Urothelium cell line (cell line): ENCODE measurements at regions not wholly inside any gene's neighbourhood (a gene's known extent, or its start where the extent isn't known, plus 50 kb on each side); places are given as distances from the start of the nearest gene placed in this dataset.

Experiments
- DNase-seq: peaks from one replicate; pipeline ENCODE4 v3.0.0; 2011; ENCODE audit warnings: low spot score, mixed read lengths
- FAIRE-seq: peaks from 2 replicates; lab custom pipeline; 2011; peaks lifted over from hg19 to GRCh38; lab: Jason Lieb, UNC

- no peak for FAIRE-seq
- DNase-seq: no peak
These were observed 99.1 kb upstream of the RGS4 start for GRCh38 chr1:162970021-162970420.

- DNase-seq: no peak
- FAIRE-seq: no peak
These were observed 102.5 kb upstream of the RGS4 start for GRCh38 chr1:162966613-162967012.

- FAIRE-seq: no peak
- no peak for DNase-seq
These were observed 103.9 kb upstream of the CCDC190 start for GRCh38 chr1:162964901-162965300.

DNA sequence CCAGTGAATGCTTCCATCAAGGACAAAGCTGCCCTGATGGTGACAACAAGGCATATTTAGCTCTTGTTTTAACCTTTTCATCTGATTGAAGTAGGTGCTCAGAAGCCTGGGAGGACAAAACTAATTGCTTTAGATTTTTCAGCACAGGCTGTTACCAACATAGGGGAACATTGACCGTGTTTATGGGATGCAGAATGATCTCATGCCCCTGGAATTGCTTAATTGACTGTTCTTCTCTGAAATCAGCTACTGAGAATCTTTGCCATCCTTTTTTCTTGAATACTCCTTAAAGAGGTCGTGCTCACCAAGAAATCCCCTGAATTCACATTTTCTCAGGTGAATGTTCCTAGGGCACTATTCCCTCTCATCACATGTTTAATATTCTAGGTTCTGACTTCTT, 95.9 kb upstream of the CCDC190 start:
- no peak for FAIRE-seq
- no peak for DNase-seq

DNA sequence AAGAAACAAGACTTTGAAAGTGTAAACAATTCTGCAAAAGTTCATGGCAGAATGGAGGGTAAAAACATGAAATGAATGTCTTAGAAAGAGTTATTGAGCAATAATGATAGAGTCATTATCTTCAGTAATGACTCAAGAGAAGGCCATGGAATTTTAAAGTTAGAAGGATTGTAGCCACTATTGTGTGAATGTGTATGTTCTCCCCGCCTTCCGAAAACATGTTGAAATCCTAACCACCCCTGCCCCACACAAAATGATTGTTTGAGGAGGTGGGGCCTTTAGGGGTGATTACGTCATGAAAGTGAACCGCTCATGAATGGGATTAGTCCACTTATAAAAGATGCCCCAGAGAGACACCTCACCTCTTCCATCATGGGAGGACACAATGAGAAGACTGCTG, 93.8 kb upstream of the CCDC190 start:
- no peak for FAIRE-seq
- DNase-seq: no peak

- FAIRE-seq: no peak
- no peak for DNase-seq
These were observed 92.0 kb upstream of the CCDC190 start for GRCh38 chr1:162952956-162953355.

- DNase-seq (no peak), FAIRE-seq (no peak)
These were observed 90.8 kb upstream of the CCDC190 start for GRCh38 chr1:162951553-162952315.

GRCh38 chr1:162950187-162950586, 89.2 kb upstream of the CCDC190 start:
- FAIRE-seq (no peak), DNase-seq (no peak)

- DNase-seq: no peak
- no peak for FAIRE-seq
These were observed 85.7 kb upstream of the CCDC190 start for GRCh38 chr1:162946701-162947100.

- FAIRE-seq: no peak
These were observed 84.1 kb upstream of the CCDC190 start for GRCh38 chr1:162944974-162945674.

GRCh38 chr1:162943622-162944021, 82.6 kb upstream of the CCDC190 start:
- FAIRE-seq: peak; percentile 20
- no peak for DNase-seq

More at GRCh38 chr1:162944974-162945674, 84.1 kb upstream of the CCDC190 start:
- no peak for DNase-seq

DNA sequence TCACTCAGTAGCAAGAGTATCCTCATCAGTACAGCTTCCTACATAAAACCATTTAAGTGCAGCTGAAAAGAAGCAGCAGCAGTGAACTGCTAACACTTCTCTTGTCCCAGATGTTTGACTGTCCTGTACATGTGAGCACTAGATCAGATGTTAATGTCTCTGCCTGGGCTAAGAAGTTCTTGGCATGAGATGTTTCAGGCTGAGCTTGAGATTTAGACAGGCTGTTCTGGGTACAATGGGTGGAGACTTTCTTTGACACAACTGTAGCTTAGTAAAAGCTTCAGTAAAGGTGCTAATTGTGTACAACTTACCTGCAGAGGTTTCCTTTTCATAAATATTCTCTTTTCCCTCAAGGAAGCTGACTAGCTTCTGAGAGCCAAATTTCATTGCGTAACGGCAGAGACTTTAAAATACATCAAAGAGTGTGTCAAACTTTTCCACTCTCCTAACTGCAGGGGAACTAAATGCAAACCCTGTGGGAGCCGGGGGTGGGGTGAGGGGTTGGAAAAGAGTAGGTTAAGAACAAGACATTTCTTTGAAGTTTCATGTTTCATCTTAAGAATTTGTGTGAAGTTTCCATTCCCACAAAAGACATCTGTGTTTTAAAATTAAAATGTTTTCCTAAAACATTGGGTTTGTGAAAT, 82.1 kb upstream of the CCDC190 start:
- FAIRE-seq (peak; percentile 23), DNase-seq (no peak)

GRCh38 chr1:162941024-162941423, 80.0 kb upstream of the CCDC190 start:
- FAIRE-seq: no peak
- no peak for DNase-seq

- DNase-seq (no peak), FAIRE-seq (no peak)
These were observed 78.1 kb upstream of the CCDC190 start for GRCh38 chr1:162939035-162939434.

- DNase-seq (no peak), FAIRE-seq (no peak)
These were observed 76.9 kb upstream of the CCDC190 start for GRCh38 chr1:162937716-162938395.

DNA sequence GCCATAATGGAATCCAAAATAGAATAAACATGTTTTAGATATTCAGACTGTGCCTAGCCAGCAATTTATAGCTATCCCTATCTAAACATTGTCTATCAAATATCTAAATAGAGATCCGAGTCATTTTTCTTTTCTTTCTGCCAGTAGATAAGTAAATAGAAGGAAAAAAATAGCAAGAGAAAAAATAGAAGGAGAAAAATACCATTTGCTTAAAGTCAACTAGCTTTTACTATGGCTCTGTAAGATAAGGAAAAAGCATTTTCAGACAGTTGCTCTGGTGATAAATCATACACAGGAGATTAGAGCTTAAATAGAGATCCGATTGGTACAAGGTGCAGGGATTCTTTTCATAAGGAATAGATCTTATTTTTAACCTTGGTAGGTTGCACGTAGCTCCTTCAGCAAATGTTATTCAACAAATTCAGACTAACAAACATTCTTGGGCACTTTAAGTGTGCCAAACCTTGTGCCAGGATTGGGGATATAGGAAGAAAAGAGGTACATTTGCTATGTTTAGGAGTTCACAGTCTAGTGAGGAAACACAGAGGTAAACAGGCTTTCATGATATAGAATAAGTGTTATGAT, 70.1 kb upstream of the CCDC190 start:
- DNase-seq (no peak), FAIRE-seq (no peak)

- DNase-seq (no peak), FAIRE-seq (no peak)
These were observed 69.6 kb upstream of the CCDC190 start for GRCh38 chr1:162930532-162930931.

GRCh38 chr1:162929177-162929576, 68.2 kb upstream of the CCDC190 start:
- FAIRE-seq: no peak
- DNase-seq: no peak

- DNase-seq: no peak
- FAIRE-seq: no peak
These were observed 67.2 kb upstream of the CCDC190 start for GRCh38 chr1:162928141-162928540.

DNA sequence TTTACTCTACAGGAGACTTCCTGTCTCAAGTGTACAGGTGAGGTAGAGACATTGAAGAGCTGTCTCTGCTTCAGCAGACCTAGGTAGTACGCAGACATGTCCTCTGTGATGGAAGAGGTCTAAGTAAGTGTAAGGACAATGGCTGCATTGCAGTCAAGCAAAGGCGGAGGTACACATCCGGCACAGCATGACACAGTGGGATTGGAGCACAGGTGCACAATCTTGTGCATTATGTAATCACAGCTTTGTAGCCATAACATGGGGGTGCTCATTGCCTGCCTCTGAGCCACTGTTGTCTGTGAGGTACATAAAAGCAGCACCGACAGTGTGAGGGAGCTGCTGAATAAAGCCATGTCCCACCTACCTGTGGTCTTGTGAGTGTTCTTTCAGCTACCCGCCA, 66.4 kb upstream of the CCDC190 start:
- FAIRE-seq (peak; percentile 9), DNase-seq (no peak)

DNA sequence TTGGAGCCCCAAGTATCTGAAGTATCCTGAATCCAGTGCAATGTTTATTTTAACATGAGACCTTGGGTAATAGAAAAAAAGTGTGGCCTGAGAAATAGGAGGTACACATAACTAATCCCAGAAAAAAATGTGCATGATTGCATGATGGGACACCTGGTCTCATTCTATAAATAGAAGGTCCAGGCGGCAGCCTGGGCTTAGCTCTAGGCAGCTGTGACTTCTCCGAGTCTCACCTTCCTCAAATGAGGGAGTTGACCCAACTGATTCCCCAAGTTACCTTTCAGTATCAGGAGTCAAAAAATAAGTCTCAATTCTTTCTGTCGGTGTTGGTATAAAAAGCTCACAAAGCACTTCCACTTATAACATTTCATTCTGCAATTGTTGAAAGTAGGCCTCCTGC, 65.9 kb upstream of the CCDC190 start:
- DNase-seq: no peak
- FAIRE-seq: no peak
